Fibroblast of pulmonary artery (primary cell): ENCODE measurements at regions not wholly inside any gene's neighbourhood (a gene's known extent, or its start where the extent isn't known, plus 50 kb on each side); places are given as distances from the start of the nearest gene placed in this dataset.
A peak's percentile ranks its signal among the peaks of the same experiment; 100 is the strongest.

Experiments used
- DNase-seq: peaks from one replicate; pipeline ENCODE4 v3.0.0-alpha.2; 2010; ENCODE audit warnings: low read depth
- H3K4me3 ChIP-seq: replicated peaks from 2 replicates; pipeline ENCODE4 v1.5.1; 2011; ENCODE audit warnings: low read depth, mild to moderate bottlenecking, control low read depth, low read length, moderate library complexity
- CTCF ChIP-seq: IDR thresholded peaks from 2 replicates; pipeline ENCODE4 v1.5.1; 2011; ENCODE audit warnings: mild to moderate bottlenecking, control low read depth, low read length, inconsistent platforms; ENCODE audit errors: missing control alignments

- peak; percentile 33 for DNase-seq
- H3K4me3 ChIP-seq = no peak overlapping the region
- no peak for TF ChIP-seq CTCF
Measured at GRCh38 chr3:106582151-106582550, 713.3 kb upstream of the CBLB start.

- TF ChIP-seq CTCF = no peak
- H3K4me3 ChIP-seq = no peak overlapping the region
- no peak for DNase-seq
Measured at GRCh38 chr3:106587551-106587950, 718.7 kb upstream of the CBLB start.

GRCh38 chr3:106588739-106589138, 719.9 kb upstream of the CBLB start:
- H3K4me3 ChIP-seq = no peak overlapping the region
- TF ChIP-seq CTCF = no peak
- DNase-seq = no peak

GRCh38 chr3:106589311-106589942, 720.6 kb upstream of the CBLB start:
- TF ChIP-seq CTCF = no peak
- H3K4me3 ChIP-seq = no peak overlapping the region
- DNase-seq = peak; percentile 72

- no peak for TF ChIP-seq CTCF
- DNase-seq = no peak
- H3K4me3 ChIP-seq = no peak overlapping the region
Measured at GRCh38 chr3:106590216-106590615, 721.4 kb upstream of the CBLB start.

GRCh38 chr3:106593381-106593780, 724.6 kb upstream of the CBLB start:
- no peak overlapping the region for H3K4me3 ChIP-seq
- DNase-seq = no peak
- TF ChIP-seq CTCF = no peak

- peak; percentile 89 for TF ChIP-seq CTCF
- DNase-seq = peak; percentile 96
- no peak overlapping the region for H3K4me3 ChIP-seq
Measured at GRCh38 chr3:106609666-106610301, 741.0 kb upstream of the CBLB start.
